RWPE1 (cell line): ENCODE measurements at regions not wholly inside any gene's neighbourhood (a gene's known extent, or its start where the extent isn't known, plus 50 kb on each side); places are given as distances from the start of the nearest gene placed in this dataset.

Experiments used
- CTCF ChIA-PET: fragments of 350-600 bp; sonication (Branson Sonifier 250); formaldehyde crosslinking; extraction: SDS; loops from one replicate; lab custom pipeline; 2021; lab: Yijun Ruan, JAX
- POLR2A ChIA-PET: fragments of 400-600 bp; formaldehyde crosslinking; extraction: SDS; loops from one replicate; lab custom pipeline; 2020; ENCODE audit warnings: antibody characterized with exemption; ENCODE audit not compliant: low non-redundant PET; lab: Yijun Ruan, JAX
- DNase-seq: peaks from one replicate; pipeline ENCODE4 v3.0.0; 2012; ENCODE audit warnings: low spot score
- H3K27ac ChIP-seq: fragments of 450-650 bp; 2 replicates; pipeline ENCODE4 v1.5.1; 2017
- TF ChIP-seq, protein P1 (sequence below): fragments of 450-650 bp; conservative IDR thresholded peaks from 2 replicates; pipeline ENCODE4 v1.5.1; 2017; ENCODE audit warnings: low read depth, mild to moderate bottlenecking

DNA sequence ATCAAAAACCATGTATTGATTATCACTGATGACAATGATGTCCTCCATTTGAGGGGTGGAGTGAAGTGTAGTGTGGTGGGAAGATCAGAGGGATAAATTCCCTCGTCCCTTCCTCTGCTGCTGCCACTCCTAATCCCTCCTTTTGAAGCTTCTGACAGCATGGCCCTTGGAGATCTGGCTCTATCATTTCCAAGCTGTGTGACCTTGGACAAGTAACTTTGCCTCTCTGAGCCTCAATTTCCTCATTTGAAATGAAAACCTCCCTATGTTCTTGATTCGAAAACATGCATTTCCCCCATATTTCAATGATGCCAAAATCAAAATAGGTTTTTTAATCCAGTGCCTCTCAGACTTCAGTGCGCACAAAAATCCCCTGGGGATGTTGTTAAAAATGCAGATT lies 231.6 kb downstream of the RBM19 start:
- POLR2A ChIA-PET, result no interaction called here
- no peak for DNase-seq
- H3K27ac ChIP-seq, result no peak overlapping the region
- CTCF ChIA-PET, result no interaction called here
- TF ChIP-seq, protein P1, sequence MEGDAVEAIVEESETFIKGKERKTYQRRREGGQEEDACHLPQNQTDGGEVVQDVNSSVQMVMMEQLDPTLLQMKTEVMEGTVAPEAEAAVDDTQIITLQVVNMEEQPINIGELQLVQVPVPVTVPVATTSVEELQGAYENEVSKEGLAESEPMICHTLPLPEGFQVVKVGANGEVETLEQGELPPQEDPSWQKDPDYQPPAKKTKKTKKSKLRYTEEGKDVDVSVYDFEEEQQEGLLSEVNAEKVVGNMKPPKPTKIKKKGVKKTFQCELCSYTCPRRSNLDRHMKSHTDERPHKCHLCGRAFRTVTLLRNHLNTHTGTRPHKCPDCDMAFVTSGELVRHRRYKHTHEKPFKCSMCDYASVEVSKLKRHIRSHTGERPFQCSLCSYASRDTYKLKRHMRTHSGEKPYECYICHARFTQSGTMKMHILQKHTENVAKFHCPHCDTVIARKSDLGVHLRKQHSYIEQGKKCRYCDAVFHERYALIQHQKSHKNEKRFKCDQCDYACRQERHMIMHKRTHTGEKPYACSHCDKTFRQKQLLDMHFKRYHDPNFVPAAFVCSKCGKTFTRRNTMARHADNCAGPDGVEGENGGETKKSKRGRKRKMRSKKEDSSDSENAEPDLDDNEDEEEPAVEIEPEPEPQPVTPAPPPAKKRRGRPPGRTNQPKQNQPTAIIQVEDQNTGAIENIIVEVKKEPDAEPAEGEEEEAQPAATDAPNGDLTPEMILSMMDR, result no peak

DNA sequence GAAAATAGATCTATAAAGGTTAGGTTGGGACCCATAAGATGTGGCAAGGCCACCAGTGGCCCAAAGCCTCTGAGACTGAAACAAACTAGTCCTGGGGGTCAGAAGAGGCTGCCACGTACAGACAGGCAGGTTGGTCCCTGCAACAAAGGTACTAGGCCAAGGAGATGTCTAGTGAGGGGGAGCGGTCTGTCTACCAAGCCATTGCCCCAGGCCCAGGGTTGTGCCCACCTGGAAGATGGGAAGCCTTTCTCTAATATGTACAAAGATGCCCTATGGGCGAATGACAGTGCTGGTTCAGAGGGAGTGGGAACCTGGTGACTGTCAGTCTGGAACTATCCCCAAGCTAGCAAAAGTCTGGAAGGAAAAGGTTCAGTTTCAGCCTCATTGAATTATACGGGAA lies 233.2 kb downstream of the RBM19 start:
- ChIA-PET POLR2A (no interaction called here), CTCF (no interaction called here)
- TF ChIP-seq, protein P1, result no peak
- H3K27ac ChIP-seq, result no peak overlapping the region
- no peak for DNase-seq

DNA sequence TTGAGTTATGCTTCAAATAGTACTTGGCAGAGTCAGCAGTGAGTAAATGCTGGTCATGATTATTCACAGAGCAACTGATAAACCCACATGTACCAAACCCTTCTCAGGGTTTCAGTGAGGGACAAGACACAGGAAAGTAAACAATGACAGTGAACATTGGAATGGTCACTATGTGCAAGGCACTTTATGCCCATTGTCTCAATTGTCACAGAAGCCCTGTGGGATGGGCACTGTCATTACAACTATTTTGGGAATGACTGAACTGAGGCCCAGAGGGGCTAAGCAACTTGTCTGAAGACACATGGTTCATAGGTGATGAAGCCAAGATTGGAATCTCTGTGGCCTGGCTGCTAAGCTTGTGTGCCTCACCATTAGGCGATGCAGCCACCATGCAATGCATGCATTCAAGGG lies 238.5 kb downstream of the RBM19 start:
- no peak for DNase-seq
- ChIA-PET CTCF (interaction anchor here (0.5 to 0.6 kb wide), 3 partner anchors 17 to 421 kb away, joined by 3 to 7 read pairs (median 3); no protein-coding TSS in a partner anchor), POLR2A (no interaction called here)
- TF ChIP-seq, protein P1, result no peak
- no peak overlapping the region for H3K27ac ChIP-seq

- TF ChIP-seq, protein P1, result no peak
- DNase-seq, result no peak
- no peak overlapping the region for H3K27ac ChIP-seq
- POLR2A ChIA-PET, result no interaction called here
- CTCF ChIA-PET, result no interaction called here
Observed at GRCh38 chr12:113726254-113726819, 239.8 kb downstream of the RBM19 start.

DNA sequence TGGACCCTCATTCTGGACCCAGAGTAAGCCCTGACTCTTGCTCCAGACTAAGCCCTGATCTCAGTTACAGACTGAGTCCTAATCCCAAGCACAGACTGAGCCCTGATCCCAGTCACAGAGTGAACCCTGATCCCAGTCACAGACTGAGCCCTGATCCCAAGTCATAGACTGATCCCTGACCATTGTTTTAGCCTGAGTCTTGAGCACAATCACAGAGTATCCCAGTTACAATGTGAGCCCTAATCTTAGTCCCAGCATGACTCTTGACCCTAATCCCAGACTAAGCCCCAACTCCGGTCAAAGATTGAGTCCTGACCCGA lies 240.6 kb downstream of the RBM19 start:
- TF ChIP-seq, protein P1, result no peak
- no peak overlapping the region for H3K27ac ChIP-seq
- POLR2A ChIA-PET, result no interaction called here
- CTCF ChIA-PET, result no interaction called here
- no peak for DNase-seq

DNA sequence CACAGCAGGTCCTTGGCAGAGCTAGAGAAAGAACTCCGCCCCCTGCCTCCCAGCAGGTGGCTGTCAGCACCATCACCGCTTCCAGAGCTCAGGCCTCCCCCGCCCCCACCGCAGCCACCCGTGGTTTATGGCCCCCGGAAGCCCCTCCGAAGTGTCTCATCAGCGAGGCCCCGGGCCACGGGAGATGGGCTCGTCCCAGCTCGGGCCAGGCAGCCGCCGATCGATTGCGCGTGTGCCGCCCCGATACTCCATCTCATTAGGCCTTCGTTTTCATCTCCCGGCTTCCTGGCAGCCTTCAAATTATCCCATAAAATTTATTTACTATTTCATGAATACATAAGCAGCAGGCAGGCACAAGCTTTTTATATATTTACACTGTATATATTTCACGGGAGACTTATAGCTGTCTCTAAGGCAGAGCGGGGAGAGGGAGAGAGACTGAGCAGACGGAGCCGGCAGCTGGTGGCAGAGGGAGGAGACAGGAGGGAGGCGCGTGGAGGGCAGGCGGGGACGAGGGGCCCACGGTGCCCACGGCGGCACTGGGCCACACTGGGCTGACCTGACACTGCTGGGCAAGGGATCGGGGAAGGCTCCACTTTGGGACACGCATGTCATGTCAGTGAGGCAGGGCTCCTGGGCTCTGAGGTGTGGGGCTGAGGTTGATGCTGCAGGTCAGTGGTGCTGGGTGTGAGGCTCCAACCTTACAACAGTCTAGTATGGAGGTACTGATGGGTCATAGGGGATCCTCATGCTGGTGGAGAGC lies 241.2 kb downstream of the RBM19 start:
- no peak overlapping the region for H3K27ac ChIP-seq
- ChIA-PET CTCF (interaction anchor here (0.7 kb wide), 1 partner anchor 1138 kb away, joined by 3 read pairs; no protein-coding TSS in a partner anchor), POLR2A (no interaction called here)
- DNase-seq, result no peak
- TF ChIP-seq, protein P1, result no peak
